Activated CD4-positive, alpha-beta T cell treated with anti-CD3 and anti-CD28 coated beads, Interleukin-2, Interleukin-4, amounts not matched to agents 100 ng/mL and 50 ng/mL, durations not matched to agents 16 hours and 8 hours (primary cell): ENCODE measurements at regions not wholly inside any gene's neighbourhood (a gene's known extent, or its start where the extent isn't known, plus 50 kb on each side); places are given as distances from the start of the nearest gene placed in this dataset.

ENCODE experiments used
- DNase-seq: peaks from one replicate; pipeline ENCODE4 v3.0.0-alpha.2; 2020; ENCODE audit warnings: low spot score

DNA sequence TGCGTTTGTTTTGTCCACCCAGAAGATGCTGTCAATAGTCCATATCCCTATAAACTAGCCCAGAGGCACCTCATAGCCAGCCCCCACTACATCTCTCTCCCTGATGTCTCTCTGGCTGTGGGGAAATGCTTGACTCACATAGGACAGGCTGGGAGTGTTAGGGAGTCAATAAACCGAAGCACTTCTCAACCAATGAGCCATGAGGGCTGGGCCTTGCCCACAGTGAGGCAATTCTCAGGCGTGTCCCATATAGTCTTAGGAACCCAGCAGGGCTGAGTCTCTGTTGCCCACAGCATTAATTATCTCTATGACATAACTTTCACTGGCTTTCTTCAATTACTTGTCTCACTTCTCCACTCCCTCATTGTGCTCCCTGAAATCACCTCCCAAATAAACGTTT lies 387.3 kb upstream of the CDH11 start:
- DNase-seq = no peak

DNA sequence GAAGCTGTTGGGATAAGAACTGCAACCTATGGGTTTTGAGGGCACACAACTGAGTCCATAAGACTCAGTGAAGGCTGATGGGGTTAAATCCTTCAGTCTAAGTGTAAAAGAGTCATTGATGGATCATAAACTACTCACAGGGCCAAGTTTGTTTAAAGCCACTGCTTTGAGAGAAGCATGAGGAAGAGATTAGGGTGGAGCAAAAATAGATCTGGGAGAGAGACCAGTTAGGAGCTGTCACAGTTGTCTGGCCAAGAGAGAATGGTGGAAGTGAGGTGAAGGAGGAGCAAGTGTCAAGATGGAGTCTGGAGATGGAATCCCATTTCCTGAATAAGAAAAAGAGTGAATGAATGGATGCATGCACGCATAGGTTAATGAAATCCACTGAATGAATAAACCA lies 379.1 kb upstream of the CDH11 start:
- DNase-seq = no peak

DNA sequence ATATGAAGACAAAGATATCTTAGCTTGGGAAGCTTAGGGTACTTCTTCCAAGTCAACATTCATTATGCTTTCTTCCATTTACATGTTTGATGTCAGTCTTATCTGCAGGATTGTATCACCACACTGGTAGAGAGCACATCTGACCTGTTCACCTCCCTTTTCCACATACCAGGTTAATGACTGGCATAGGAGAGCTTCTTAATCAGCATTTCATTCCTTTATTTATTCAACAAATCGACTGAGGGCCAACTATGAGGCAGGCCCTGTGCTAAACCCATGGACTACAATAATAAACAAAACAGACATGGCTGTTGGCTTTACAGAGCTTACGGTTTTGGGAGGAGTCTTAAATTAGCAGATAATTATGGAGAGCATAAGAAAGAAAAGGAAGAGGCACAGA lies 378.1 kb upstream of the CDH11 start:
- DNase-seq = no peak

DNA sequence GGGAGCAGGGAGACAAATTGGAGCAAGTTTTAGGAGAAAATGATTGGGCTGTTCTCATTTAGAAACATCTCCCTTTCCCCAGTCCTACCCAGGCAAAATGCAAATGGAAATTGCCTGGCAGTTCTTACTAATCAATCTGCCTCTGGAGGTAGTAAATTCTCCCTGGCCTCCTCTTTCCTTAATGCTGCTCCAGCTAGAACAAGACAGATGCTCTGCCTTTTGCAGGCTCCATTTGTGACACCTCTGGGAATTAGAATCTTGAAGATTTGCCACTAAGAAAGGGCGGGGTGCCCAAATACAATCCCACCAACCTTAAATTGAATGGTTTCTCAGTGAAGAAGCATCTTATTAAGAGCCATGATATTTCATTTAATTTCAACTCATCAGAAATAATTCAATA lies 377.7 kb upstream of the CDH11 start:
- DNase-seq = no peak

DNA sequence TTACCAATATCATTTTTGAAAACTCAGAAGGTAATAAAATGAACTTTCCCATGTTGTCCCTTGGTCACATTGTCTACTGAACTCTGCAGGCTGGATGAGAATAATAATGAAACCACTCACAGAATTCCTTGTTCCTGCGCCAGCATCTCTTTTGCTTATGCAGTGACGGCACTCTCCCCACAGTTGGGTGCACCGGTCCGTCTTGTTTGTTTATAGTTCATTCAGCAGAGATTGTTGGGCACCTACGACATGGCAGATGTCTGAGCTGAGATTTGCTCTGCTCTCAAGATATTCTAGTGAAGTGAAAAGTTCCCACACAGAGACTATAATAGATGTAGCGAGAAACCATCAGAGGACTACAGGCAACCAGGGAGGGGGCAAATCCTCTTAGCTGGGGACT lies 375.7 kb upstream of the CDH11 start:
- no peak for DNase-seq

DNA sequence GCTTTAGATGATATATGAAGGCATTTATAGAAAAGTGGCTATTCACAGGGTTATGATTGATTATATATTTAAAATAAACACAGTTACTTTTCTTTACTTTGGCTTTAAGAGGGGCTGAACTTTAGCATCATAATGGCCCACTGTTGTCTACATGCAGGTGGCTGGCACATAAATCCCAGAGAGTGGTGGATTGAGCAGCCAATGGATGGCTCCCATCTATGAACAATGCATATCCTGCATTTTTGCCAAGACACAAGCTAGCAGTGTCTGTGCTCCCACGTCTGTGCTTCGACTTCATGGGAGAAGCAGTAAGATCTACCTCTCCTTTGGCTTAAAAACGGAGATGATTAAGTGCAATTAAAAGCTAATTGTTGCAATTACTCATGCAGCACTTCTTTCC lies 373.2 kb upstream of the CDH11 start:
- DNase-seq = no peak

- DNase-seq = no peak
Observed at GRCh38 chr16:65494609-65495008, 372.7 kb upstream of the CDH11 start.

DNA sequence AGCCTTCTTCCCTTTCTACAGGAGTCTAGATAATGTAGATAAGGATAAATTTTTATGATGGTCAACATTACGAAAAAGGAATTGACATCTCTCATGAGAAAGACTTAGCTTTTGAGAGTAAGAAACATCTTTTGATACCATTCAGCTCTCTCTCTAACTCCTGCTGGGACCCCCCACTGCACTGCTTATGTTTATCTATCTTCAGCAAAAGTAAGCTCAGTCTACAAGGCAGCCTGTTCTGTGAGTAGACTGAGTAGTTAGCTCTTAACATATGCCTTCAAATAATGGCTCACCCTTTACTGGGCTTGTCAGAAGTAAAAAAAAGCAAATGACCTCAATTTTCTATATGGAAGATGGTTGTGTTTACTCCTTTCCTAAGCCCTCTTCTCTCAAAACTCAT lies 372.2 kb upstream of the CDH11 start:
- no peak for DNase-seq

GRCh38 chr16:65490286-65490685 lies 368.4 kb upstream of the CDH11 start:
- no peak for DNase-seq

DNA sequence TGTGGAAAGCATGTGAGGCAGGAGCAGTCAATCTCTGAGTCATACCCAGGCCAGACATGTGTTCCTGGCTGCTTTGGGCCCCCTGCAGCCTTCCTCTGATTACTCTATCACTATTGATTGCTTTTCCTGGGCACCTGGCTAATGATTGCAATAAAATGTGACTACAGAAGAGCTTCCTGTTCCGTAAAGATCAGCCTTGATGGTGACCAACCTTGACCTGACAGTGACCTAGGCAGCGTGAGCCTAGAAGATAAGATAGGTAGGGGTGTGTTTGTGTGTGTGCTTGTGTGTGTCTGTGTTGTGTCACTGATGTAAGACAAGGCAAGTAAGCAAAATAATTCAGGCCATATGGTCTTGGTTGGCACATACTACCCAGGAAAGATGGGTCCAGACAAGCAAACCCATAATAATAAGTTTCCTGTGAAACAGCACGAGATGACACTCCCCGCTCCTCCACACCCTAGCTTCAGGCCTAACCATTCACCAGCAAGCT lies 367.7 kb upstream of the CDH11 start:
- no peak for DNase-seq

- no peak for DNase-seq
Observed at GRCh38 chr16:65487231-65487630, 365.4 kb upstream of the CDH11 start.

- no peak for DNase-seq
Observed at GRCh38 chr16:65481956-65482355, 360.1 kb upstream of the CDH11 start.

GRCh38 chr16:65480281-65481091 lies 358.6 kb upstream of the CDH11 start:
- no peak for DNase-seq

DNA sequence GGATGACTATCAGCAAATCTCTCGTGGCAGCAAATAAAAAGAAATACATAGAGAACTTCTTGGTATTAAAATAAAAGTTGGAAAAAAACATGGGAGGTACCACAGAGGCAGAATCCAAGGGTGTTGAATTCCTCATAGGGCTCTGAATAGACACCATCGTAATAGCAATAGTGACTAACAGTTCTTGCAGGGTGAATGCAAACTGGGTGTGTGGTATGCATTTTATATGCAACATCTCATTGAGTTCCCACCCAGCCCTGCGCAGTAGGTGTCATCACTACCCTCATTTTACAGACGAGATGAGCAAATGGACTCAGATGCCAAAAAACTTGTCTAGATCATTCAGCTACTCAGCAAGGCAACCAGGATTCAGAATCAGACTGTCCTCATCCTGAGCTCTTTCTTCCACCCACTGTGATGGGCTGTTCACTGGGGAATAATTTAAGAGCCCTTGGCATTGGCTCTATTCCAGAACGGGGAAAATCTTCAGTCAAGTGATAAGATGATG lies 354.6 kb upstream of the CDH11 start:
- no peak for DNase-seq

GRCh38 chr16:65473699-65474098 lies 351.8 kb upstream of the CDH11 start:
- DNase-seq = no peak

- no peak for DNase-seq
Observed at GRCh38 chr16:65469116-65469515, 347.3 kb upstream of the CDH11 start.

- no peak for DNase-seq
Observed at GRCh38 chr16:65468133-65468532, 346.3 kb upstream of the CDH11 start.

GRCh38 chr16:65463652-65464260 lies 341.9 kb upstream of the CDH11 start:
- no peak for DNase-seq

DNA sequence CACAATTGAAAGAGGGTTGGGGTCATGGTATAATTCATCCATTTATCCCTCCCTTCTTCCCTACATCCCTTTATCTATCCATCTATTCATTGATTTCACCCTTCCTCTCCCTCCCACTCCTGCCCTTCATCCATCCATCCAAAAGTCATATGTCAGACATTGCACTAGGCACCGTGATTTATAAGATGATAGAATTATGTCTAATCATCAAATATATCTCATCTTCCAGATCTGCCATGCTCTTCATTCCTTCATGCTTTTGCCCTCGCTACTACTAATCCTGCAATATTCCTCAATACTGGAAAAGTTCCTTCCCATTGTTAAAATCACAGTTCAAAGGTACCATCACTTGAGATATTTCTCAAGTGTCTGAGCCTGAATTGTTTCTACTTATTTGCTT lies 335.2 kb upstream of the CDH11 start:
- no peak for DNase-seq

DNA sequence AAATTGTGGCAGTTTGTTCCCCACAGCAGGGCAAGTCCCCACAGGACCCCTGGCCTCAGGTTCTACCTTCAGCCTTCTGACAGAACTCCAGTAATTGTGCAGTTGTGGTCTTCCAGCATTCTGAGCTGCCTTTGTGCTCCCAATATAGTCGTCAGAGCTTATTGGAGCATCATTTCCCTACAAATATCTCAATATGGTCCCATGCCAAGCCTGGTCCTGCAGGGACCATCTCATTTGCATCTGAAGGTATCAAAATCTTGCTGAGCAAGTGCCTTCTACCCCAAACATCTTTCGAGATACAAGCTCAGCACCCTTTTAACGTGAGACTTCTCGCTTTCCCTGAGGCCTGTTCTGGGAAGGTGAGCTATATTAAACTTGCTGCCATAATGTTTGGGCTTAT lies 333.9 kb upstream of the CDH11 start:
- DNase-seq = no peak

DNA sequence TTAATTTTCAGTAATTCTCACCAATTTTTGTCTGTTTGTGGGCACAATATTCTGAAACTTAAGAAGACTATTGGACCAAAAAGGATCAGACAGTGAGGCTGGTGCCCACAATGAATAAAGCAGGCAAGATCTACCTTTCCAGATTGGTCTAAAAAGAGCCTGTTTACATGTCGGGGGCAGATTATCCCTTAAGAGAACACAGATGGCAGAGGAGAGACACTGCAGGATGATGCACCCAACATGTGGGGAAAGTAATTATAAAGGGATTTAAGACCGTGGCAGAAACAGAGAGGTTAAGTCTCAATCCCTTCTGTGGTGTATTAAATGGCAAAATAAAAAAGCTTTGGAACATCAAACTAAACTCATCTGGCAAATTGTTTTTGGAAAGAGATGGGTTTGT lies 331.8 kb upstream of the CDH11 start:
- DNase-seq = no peak

- no peak for DNase-seq
Observed at GRCh38 chr16:65449526-65449925, 327.7 kb upstream of the CDH11 start.

DNA sequence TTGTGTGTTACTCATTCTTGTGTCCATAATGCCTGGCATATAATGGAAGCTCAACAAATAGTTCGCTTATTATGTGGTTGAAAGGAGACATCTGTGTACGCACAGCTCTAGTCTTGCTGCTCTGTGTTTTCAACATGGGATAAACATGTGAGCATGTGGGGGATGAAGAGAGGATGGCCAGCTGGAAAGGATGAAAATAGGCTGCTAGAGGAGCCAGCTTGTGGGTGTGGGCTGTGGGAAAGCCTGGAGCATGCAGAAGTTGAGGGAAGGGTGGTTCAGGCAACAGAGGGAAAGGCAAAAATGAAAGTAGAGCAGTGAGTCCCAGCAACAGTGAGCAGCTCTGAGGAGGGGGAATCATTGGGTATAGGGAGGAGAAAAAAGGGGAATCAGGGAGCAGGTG lies 324.6 kb upstream of the CDH11 start:
- no peak for DNase-seq
